ENCODE measurements at regions not wholly inside any gene's neighbourhood (a gene's known extent, or its start where the extent isn't known, plus 50 kb on each side); places are given as distances from the start of the nearest gene placed in this dataset.

DNA sequence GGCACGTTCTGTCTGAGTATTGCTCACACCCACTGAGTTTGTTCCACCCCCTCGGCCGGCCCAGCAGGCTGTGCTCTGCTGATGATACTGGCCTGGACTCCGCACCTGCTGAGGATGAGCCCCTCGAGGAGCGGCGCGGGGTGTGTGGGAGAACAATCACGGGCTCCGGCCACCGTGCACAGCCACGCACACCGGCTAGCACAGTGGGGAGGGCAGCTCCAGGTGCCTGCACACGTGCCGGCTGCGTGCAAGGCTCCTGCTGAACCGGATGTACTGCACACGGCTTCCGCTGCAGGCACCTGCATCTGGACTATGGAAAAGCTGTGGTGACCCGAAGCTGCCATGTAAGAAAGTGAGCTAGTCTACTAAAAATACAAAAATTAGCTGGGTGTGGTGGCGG is 485.2 kb upstream of the CDH9 start:
- TF ChIP-seq CEBPB (IDR thresholded peaks at IDR 0.05) (no peak), EGR1 (IDR thresholded peaks at IDR 0.05) (no peak), ZBTB7A (IDR thresholded peaks at IDR 0.05; ENCODE audit: low read depth) (no peak), EP300 (IDR thresholded peaks at IDR 0.05; ENCODE audit: borderline replicate concordance) (no peak), FOXM1 (IDR thresholded peaks at IDR 0.05; ENCODE audit: borderline replicate concordance, low read depth) (no peak)

GRCh38 chr5:27516437-27516836 is 478.1 kb upstream of the CDH9 start:
- TF ChIP-seq CREB1 (IDR thresholded peaks at IDR 0.05; ENCODE audit: low read depth) (no peak), NFIC (IDR thresholded peaks at IDR 0.05) (no peak)

GRCh38 chr5:27511061-27511460 is 472.7 kb upstream of the CDH9 start:
- TF ChIP-seq CREB1 (IDR thresholded peaks at IDR 0.05; ENCODE audit: low read depth): no peak
- no peak for TF ChIP-seq YY1 (IDR thresholded peaks at IDR 0.05; ENCODE audit: low read depth)
- TF ChIP-seq TEAD4 (IDR thresholded peaks at IDR 0.05): no peak

DNA sequence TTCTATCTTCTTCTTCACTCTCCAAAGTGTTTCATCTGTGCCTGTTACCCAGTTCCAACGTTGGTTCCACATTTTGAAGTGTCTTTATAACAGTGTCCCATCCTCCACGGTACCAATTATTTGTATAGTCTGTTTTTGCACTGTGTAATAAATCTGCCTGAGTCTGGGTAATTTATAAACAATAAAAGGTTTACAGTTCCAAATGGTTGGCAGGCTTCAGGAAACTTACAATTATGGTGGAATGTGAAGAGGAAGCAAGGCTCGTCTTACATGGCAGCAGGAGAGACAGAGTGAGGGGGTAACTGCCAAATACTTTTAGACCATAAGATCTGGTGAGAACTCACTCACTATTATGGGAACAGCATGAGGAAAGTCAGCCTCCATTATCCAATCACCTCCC is 465.4 kb upstream of the CDH9 start:
- TF ChIP-seq CEBPB (IDR thresholded peaks at IDR 0.05) (no peak), NFIC (IDR thresholded peaks at IDR 0.05) (no peak), USF1 (IDR thresholded peaks at IDR 0.05) (no peak), TAF1 (IDR thresholded peaks at IDR 0.05; ENCODE audit: low read depth) (no peak), FOXM1 (IDR thresholded peaks at IDR 0.05; ENCODE audit: borderline replicate concordance, low read depth) (no peak), EP300 (IDR thresholded peaks at IDR 0.05; ENCODE audit: borderline replicate concordance) (no peak), CREB1 (IDR thresholded peaks at IDR 0.05; ENCODE audit: low read depth) (no peak), YY1 (IDR thresholded peaks at IDR 0.05; ENCODE audit: low read depth) (no peak), TCF12 (IDR thresholded peaks at IDR 0.05; ENCODE audit: low read depth) (no peak), ZBTB7A (IDR thresholded peaks at IDR 0.05; ENCODE audit: low read depth) (no peak), EGR1 (IDR thresholded peaks at IDR 0.05) (no peak), RAD21 (IDR thresholded peaks at IDR 0.05; ENCODE audit: low read depth) (no peak), TEAD4 (IDR thresholded peaks at IDR 0.05) (no peak)
- TF ChIP-seq, protein P1, sequence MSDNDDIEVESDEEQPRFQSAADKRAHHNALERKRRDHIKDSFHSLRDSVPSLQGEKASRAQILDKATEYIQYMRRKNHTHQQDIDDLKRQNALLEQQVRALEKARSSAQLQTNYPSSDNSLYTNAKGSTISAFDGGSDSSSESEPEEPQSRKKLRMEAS (IDR thresholded peaks at IDR 0.05): no peak
- TF ChIP-seq, protein P2, sequence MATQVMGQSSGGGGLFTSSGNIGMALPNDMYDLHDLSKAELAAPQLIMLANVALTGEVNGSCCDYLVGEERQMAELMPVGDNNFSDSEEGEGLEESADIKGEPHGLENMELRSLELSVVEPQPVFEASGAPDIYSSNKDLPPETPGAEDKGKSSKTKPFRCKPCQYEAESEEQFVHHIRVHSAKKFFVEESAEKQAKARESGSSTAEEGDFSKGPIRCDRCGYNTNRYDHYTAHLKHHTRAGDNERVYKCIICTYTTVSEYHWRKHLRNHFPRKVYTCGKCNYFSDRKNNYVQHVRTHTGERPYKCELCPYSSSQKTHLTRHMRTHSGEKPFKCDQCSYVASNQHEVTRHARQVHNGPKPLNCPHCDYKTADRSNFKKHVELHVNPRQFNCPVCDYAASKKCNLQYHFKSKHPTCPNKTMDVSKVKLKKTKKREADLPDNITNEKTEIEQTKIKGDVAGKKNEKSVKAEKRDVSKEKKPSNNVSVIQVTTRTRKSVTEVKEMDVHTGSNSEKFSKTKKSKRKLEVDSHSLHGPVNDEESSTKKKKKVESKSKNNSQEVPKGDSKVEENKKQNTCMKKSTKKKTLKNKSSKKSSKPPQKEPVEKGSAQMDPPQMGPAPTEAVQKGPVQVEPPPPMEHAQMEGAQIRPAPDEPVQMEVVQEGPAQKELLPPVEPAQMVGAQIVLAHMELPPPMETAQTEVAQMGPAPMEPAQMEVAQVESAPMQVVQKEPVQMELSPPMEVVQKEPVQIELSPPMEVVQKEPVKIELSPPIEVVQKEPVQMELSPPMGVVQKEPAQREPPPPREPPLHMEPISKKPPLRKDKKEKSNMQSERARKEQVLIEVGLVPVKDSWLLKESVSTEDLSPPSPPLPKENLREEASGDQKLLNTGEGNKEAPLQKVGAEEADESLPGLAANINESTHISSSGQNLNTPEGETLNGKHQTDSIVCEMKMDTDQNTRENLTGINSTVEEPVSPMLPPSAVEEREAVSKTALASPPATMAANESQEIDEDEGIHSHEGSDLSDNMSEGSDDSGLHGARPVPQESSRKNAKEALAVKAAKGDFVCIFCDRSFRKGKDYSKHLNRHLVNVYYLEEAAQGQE (IDR thresholded peaks at IDR 0.05; ENCODE audit: low read depth): no peak

GRCh38 chr5:27502236-27502635 is 463.9 kb upstream of the CDH9 start:
- TF ChIP-seq TEAD4 (IDR thresholded peaks at IDR 0.05) (no peak), FOXM1 (IDR thresholded peaks at IDR 0.05; ENCODE audit: borderline replicate concordance, low read depth) (no peak), USF1 (IDR thresholded peaks at IDR 0.05) (no peak), NFIC (IDR thresholded peaks at IDR 0.05) (no peak)

DNA sequence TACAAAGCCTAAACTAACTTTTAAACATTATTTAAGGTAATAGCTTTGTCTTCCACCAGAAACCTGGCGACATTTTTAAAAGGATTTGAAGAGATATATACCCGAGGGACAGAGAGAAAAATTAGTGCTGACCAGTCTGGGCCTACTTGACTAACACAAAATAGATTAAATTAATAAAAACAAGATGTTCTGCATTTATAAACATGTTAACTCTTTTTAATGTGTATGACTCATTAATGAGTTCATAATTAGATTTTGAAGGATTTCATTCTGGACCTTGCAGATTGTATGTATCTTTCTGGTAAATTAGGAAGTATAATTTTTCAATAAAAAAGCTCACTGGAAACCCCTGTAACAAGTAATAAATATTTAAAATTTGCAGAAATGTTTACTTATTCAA is 459.1 kb upstream of the CDH9 start:
- TF ChIP-seq, protein P1 (IDR thresholded peaks at IDR 0.05): no peak
- no peak for TF ChIP-seq TAF1 (IDR thresholded peaks at IDR 0.05; ENCODE audit: low read depth)
- TF ChIP-seq USF1 (IDR thresholded peaks at IDR 0.05): no peak
- no peak for TF ChIP-seq YY1 (IDR thresholded peaks at IDR 0.05; ENCODE audit: low read depth)
- no peak for TF ChIP-seq EP300 (IDR thresholded peaks at IDR 0.05; ENCODE audit: borderline replicate concordance)
- TF ChIP-seq, protein P2 (IDR thresholded peaks at IDR 0.05; ENCODE audit: low read depth): no peak
- no peak for TF ChIP-seq TEAD4 (IDR thresholded peaks at IDR 0.05)
- TF ChIP-seq NFIC (IDR thresholded peaks at IDR 0.05): no peak
- TF ChIP-seq TCF12 (IDR thresholded peaks at IDR 0.05; ENCODE audit: low read depth): no peak
- no peak for TF ChIP-seq EGR1 (IDR thresholded peaks at IDR 0.05)
- no peak for TF ChIP-seq FOXM1 (IDR thresholded peaks at IDR 0.05; ENCODE audit: borderline replicate concordance, low read depth)

DNA sequence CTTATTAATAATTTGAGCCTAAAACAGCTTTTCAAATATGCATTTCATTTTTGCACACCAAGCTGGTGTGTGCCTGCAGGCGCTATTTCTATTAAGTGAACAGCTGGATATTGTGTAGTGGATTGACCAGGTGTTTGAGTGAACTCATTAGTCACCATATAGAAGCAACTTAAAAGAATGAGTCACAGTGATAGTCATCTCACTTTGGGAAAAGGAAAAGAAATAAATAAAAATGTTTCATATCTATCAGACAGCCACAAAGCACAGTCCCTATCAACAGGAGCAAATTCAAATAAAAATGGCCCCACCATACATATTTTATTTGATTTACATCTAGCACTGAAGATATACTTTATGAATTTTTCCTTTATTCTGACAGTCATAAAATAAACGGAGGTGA is 456.5 kb upstream of the CDH9 start:
- TF ChIP-seq YY1 (IDR thresholded peaks at IDR 0.05; ENCODE audit: low read depth) (no peak), USF1 (IDR thresholded peaks at IDR 0.05) (no peak), CEBPB (IDR thresholded peaks at IDR 0.05) (no peak), TEAD4 (IDR thresholded peaks at IDR 0.05) (no peak), RAD21 (IDR thresholded peaks at IDR 0.05; ENCODE audit: low read depth) (no peak), CREB1 (IDR thresholded peaks at IDR 0.05; ENCODE audit: low read depth) (no peak), EGR1 (IDR thresholded peaks at IDR 0.05) (no peak), FOXM1 (IDR thresholded peaks at IDR 0.05; ENCODE audit: borderline replicate concordance, low read depth) (no peak), EP300 (IDR thresholded peaks at IDR 0.05; ENCODE audit: borderline replicate concordance) (no peak), NFIC (IDR thresholded peaks at IDR 0.05) (no peak), TAF1 (IDR thresholded peaks at IDR 0.05; ENCODE audit: low read depth) (no peak), ZBTB7A (IDR thresholded peaks at IDR 0.05; ENCODE audit: low read depth) (no peak), TCF12 (IDR thresholded peaks at IDR 0.05; ENCODE audit: low read depth) (no peak)
- TF ChIP-seq, protein P2 (IDR thresholded peaks at IDR 0.05; ENCODE audit: low read depth): no peak
- TF ChIP-seq, protein P1 (IDR thresholded peaks at IDR 0.05): no peak

All from Ishikawa (cell line).